ENCODE measurements at regions not wholly inside any gene's neighbourhood (a gene's known extent, or its start where the extent isn't known, plus 50 kb on each side); places are given as distances from the start of the nearest gene placed in this dataset.

GRCh38 chr3:159664653-159665052 is 324.0 kb upstream of the IL12A start:
- TF ChIP-seq CTCF (conservative IDR thresholded peaks at IDR 0.05): no peak
- Mint-ChIP-seq H3K27ac (no peak overlapping the region), H3K36me3 (no peaks in the 10 kb centered on the region), H3K4me3 (no peak overlapping the region), H3K27me3 (no peaks in the 10 kb centered on the region), H3K9me3 (peaks cover 9% of the 10 kb centered on the region), H3K4me1 (ENCODE audit: unreplicated experiment) (peaks cover 8% of the 10 kb centered on the region)
- no peak for DNase-seq (ENCODE audit: extremely low spot score, unreplicated experiment)

DNA sequence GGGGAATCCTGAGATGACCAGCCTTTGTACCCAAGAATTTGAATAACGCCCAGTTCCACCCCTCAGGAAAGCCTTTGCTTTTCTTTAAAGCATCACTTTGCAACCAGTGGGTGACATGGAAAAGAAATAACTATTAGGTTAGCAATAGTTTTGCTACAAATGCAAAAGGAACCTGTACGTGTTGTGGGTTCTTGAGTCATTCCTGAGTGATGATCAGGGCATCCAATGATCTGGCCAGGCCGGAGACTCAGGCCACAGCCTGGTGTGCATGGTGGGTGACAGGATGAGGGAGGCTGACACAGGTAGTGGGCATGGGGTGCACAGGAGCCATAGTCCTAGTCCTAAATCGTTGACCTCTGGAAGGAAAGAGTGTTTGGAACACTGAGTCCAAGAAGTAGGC is 321.4 kb upstream of the IL12A start:
- no peak overlapping the region for H3K4me3 Mint-ChIP-seq
- H3K4me1 Mint-ChIP-seq (ENCODE audit: unreplicated experiment): peaks cover 27% of the 10 kb centered on the region
- no peak overlapping the region for H3K27ac Mint-ChIP-seq
- peaks cover 4% of the 10 kb centered on the region for H3K9me3 Mint-ChIP-seq
- TF ChIP-seq CTCF (conservative IDR thresholded peaks at IDR 0.05): no peak
- H3K27me3 Mint-ChIP-seq: no peaks in the 10 kb centered on the region
- no peaks in the 10 kb centered on the region for H3K36me3 Mint-ChIP-seq
- no peak for DNase-seq (ENCODE audit: extremely low spot score, unreplicated experiment)

- H3K27ac Mint-ChIP-seq: peak overlapping the region; percentile 79
- no peaks in the 10 kb centered on the region for H3K36me3 Mint-ChIP-seq
- no peaks in the 10 kb centered on the region for H3K9me3 Mint-ChIP-seq
- H3K4me3 Mint-ChIP-seq: peak overlapping the region; percentile 48
- H3K27me3 Mint-ChIP-seq: peaks cover 3% of the 10 kb centered on the region
- no peak for TF ChIP-seq CTCF (conservative IDR thresholded peaks at IDR 0.05)
- peaks cover 27% of the 10 kb centered on the region for H3K4me1 Mint-ChIP-seq (ENCODE audit: unreplicated experiment)
- no peak for DNase-seq (ENCODE audit: extremely low spot score, unreplicated experiment)
These were observed 320.2 kb upstream of the IL12A start for GRCh38 chr3:159668461-159668860.

GRCh38 chr3:159668990-159669476 is 319.6 kb upstream of the IL12A start:
- Mint-ChIP-seq H3K27me3 (peaks cover 3% of the 10 kb centered on the region), H3K4me1 (ENCODE audit: unreplicated experiment) (peaks cover 27% of the 10 kb centered on the region), H3K36me3 (no peaks in the 10 kb centered on the region), H3K4me3 (peak overlapping the region; percentile 48), H3K27ac (peak overlapping the region; percentile 79), H3K9me3 (no peaks in the 10 kb centered on the region)
- DNase-seq (ENCODE audit: extremely low spot score, unreplicated experiment): no peak
- TF ChIP-seq CTCF (conservative IDR thresholded peaks at IDR 0.05): no peak

GRCh38 chr3:159669766-159670165 is 318.9 kb upstream of the IL12A start:
- peaks cover 27% of the 10 kb centered on the region for H3K4me1 Mint-ChIP-seq (ENCODE audit: unreplicated experiment)
- TF ChIP-seq CTCF (conservative IDR thresholded peaks at IDR 0.05): no peak
- no peaks in the 10 kb centered on the region for H3K9me3 Mint-ChIP-seq
- H3K27ac Mint-ChIP-seq: peak overlapping the region; percentile 79
- no peaks in the 10 kb centered on the region for H3K36me3 Mint-ChIP-seq
- DNase-seq (ENCODE audit: extremely low spot score, unreplicated experiment): no peak
- H3K27me3 Mint-ChIP-seq: peaks cover 3% of the 10 kb centered on the region
- no peak overlapping the region for H3K4me3 Mint-ChIP-seq
